WTC11 (cell line): ENCODE measurements at regions not wholly inside any gene's neighbourhood (a gene's known extent, or its start where the extent isn't known, plus 50 kb on each side); places are given as distances from the start of the nearest gene placed in this dataset.
"Not testable (repeated sequence)": the region's sequence is repeated elsewhere in the genome, so short reads cannot be mapped to it uniquely, and the experiment has no call there.

Source experiments
- NR1H2 ChIP-seq: sonication (generic); formaldehyde crosslinking; IDR thresholded peaks from 2 replicates; pipeline ENCODE4 v1.9.0; 2021; ENCODE audit warnings: mild to moderate bottlenecking, moderate library complexity, missing genetic modification reagents
- TF ChIP-seq, protein P1 (sequence below): sonication (generic); formaldehyde crosslinking; IDR thresholded peaks from 2 replicates; pipeline ENCODE4 v1.8.0; 2022; ENCODE audit warnings: mild to moderate bottlenecking, missing genetic modification reagents
- TF ChIP-seq, protein P2 (sequence below): fragments of 200-600 bp; IDR thresholded peaks from 2 replicates; pipeline ENCODE4 v1.8.0; 2022; ENCODE audit warnings: antibody characterized with exemption
- TF ChIP-seq, protein P3 (sequence below): sonication (generic); formaldehyde crosslinking; conservative IDR thresholded peaks from 2 replicates; pipeline ENCODE4 v1.8.1; 2022; ENCODE audit warnings: mild to moderate bottlenecking, missing genetic modification reagents

DNA sequence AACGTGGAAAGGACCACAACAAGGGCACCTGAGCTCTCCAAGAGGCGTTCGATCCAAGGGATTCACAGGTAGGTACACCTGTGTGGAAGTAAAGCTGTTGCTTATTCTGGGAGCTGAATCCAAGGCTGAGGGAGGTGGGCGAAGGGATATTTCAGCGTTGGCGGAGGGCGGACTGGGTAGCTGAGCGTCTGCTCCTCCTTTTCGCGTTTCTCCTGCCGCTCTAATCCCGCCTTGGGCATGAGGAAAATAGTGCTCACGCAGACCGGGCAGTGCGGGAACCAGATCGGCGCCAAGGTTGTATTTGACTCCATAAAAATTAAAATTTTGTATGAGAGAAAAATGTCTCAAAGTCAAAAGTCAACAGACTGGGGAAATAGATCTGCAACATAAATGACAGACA, 3966.2 kb upstream of the OR11H1 start:
- TF ChIP-seq, protein P1, sequence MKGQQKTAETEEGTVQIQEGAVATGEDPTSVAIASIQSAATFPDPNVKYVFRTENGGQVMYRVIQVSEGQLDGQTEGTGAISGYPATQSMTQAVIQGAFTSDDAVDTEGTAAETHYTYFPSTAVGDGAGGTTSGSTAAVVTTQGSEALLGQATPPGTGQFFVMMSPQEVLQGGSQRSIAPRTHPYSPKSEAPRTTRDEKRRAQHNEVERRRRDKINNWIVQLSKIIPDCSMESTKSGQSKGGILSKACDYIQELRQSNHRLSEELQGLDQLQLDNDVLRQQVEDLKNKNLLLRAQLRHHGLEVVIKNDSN: not testable (repeated sequence)
- TF ChIP-seq NR1H2 (CRISPR knock-in tag): not testable (repeated sequence)
- TF ChIP-seq, protein P2, sequence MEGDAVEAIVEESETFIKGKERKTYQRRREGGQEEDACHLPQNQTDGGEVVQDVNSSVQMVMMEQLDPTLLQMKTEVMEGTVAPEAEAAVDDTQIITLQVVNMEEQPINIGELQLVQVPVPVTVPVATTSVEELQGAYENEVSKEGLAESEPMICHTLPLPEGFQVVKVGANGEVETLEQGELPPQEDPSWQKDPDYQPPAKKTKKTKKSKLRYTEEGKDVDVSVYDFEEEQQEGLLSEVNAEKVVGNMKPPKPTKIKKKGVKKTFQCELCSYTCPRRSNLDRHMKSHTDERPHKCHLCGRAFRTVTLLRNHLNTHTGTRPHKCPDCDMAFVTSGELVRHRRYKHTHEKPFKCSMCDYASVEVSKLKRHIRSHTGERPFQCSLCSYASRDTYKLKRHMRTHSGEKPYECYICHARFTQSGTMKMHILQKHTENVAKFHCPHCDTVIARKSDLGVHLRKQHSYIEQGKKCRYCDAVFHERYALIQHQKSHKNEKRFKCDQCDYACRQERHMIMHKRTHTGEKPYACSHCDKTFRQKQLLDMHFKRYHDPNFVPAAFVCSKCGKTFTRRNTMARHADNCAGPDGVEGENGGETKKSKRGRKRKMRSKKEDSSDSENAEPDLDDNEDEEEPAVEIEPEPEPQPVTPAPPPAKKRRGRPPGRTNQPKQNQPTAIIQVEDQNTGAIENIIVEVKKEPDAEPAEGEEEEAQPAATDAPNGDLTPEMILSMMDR: not testable (repeated sequence)
- TF ChIP-seq, protein P3, sequence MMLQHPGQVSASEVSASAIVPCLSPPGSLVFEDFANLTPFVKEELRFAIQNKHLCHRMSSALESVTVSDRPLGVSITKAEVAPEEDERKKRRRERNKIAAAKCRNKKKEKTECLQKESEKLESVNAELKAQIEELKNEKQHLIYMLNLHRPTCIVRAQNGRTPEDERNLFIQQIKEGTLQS (CRISPR knock-in tag): not testable (repeated sequence)
